Neutrophil (primary cell): ENCODE measurements at regions not wholly inside any gene's neighbourhood (a gene's known extent, or its start where the extent isn't known, plus 50 kb on each side); places are given as distances from the start of the nearest gene placed in this dataset.

Experiments
- H3K27ac ChIP-seq: fragments of 200-600 bp; sonication (generic); 2 replicates; pipeline ENCODE4 v1.5.1; 2016; ENCODE audit warnings: mild to moderate bottlenecking, moderate library complexity
- H3K27me3 ChIP-seq: fragments of 200-600 bp; sonication (generic); 2 replicates; pipeline ENCODE4 v1.6.0; 2016; ENCODE audit warnings: mild to moderate bottlenecking
- H3K36me3 ChIP-seq: fragments of 200-600 bp; sonication (generic); 2 replicates; pipeline ENCODE4 v1.5.1; 2017
- H3K4me1 ChIP-seq, 2 experiments: fragments of 200-600 bp in 1 of 2; sonication (generic) in 1 of 2; 1 replicate in 1 of 2; 2 replicates in 1 of 2; pipeline versions ENCODE4 v1.5.1 to v1.6.1; 2013 to 2016; ENCODE audit warnings: low read depth in 1 of 2, low read length in 1 of 2, mild to moderate bottlenecking in 1 of 2, moderate library complexity in 1 of 2; ENCODE audit not compliant: control insufficient read depth in 1 of 2, insufficient read depth in 1 of 2
- H3K4me3 ChIP-seq, 2 experiments: fragments of 200-600 bp in 1 of 2; sonication (generic) in 1 of 2; 1 replicate in 1 of 2; 2 replicates in 1 of 2; pipeline ENCODE4 v1.5.1; 2013 to 2016; ENCODE audit warnings: low read depth in 1 of 2, low read length in 1 of 2, mild to moderate bottlenecking in 1 of 2, moderate library complexity in 1 of 2
- H3K9me3 ChIP-seq: fragments of 200-600 bp; sonication (generic); 2 replicates; pipeline ENCODE4 v1.5.1; 2016
- TF ChIP-seq, protein P1 (sequence below): fragments of 200-600 bp; sonication (generic); IDR thresholded peaks from 2 replicates; pipeline ENCODE4 v1.5.1; 2016; ENCODE audit warnings: antibody characterized with exemption

DNA sequence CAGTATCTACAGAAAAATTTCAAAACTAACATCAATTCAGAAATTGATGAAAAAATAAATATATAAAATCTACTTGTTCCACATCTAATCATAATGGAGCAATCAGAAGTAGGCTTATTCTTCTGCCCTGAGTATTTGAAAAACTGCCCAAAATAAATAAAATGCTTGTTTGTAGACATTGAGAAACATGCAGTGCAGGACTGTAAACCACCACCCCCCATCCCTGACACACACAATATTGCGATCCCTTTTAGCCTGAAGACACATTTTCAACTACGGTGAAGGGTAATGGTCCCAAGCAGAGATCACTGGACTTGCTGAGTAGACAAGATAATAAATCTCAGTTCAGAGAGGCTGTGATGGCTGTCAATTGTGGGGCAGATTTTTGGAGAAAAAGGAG is 261.5 kb downstream of the C6orf118 start:
- H3K9me3 ChIP-seq = no peaks in the 10 kb centered on the region
- TF ChIP-seq, protein P1, sequence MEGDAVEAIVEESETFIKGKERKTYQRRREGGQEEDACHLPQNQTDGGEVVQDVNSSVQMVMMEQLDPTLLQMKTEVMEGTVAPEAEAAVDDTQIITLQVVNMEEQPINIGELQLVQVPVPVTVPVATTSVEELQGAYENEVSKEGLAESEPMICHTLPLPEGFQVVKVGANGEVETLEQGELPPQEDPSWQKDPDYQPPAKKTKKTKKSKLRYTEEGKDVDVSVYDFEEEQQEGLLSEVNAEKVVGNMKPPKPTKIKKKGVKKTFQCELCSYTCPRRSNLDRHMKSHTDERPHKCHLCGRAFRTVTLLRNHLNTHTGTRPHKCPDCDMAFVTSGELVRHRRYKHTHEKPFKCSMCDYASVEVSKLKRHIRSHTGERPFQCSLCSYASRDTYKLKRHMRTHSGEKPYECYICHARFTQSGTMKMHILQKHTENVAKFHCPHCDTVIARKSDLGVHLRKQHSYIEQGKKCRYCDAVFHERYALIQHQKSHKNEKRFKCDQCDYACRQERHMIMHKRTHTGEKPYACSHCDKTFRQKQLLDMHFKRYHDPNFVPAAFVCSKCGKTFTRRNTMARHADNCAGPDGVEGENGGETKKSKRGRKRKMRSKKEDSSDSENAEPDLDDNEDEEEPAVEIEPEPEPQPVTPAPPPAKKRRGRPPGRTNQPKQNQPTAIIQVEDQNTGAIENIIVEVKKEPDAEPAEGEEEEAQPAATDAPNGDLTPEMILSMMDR = no peak

DNA sequence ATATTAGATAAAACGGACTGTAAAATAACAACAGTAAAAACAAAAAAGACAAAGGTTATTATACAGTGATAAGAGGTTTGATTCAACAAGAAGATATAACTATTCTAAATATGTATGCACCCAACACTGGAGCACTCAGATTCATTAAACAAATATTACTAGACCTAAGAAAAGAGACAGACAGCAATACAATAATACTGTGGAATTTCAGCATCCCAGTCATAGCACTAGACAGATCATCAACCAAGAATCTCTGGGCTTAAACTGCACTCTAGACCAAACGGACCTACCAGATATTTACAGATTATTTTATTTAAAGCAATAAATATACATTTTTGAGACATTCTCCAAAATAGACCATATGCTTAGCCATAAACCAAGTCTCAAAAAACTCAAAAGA is 263.8 kb downstream of the C6orf118 start:
- H3K9me3 ChIP-seq = no peaks in the 10 kb centered on the region
- TF ChIP-seq, protein P1 = no peak
- H3K36me3 ChIP-seq = no peaks in the 10 kb centered on the region
- H3K4me3 ChIP-seq = no peak overlapping the region
- H3K27me3 ChIP-seq = no peaks in the 10 kb centered on the region
- H3K27ac ChIP-seq = no peak overlapping the region
- no peaks in the 10 kb centered on the region for H3K4me1 ChIP-seq

More for the DNA sequence above, 261.5 kb downstream of the C6orf118 start:
- no peaks in the 10 kb centered on the region for H3K36me3 ChIP-seq
- H3K27me3 ChIP-seq = no peaks in the 10 kb centered on the region
- no peaks in the 10 kb centered on the region for H3K4me1 ChIP-seq
- no peak overlapping the region for H3K4me3 ChIP-seq
- H3K27ac ChIP-seq = no peak overlapping the region

DNA sequence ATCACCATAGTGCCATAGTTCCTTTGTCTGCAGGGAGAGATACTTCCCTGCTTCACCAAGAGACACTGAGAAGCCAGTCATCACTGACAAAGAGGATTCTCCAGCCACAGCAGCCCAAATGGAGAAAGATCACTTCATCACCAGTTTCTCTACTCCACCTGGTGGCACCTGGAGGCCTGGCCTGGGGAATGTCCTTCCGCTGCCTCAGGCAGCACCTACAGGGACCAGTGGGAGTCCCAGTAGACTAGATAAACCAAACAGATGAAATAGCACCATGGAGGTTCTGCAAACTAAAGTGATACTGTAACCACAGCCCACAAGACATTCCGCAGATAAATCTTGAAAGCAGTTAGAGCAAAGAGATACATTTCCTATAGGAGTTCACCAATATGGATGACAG is 266.5 kb downstream of the C6orf118 start:
- Histone ChIP-seq H3K4me1 (no peaks in the 10 kb centered on the region), H3K27me3 (no peaks in the 10 kb centered on the region), H3K9me3 (no peaks in the 10 kb centered on the region), H3K27ac (no peak overlapping the region), H3K36me3 (no peaks in the 10 kb centered on the region), H3K4me3 (no peak overlapping the region)
- TF ChIP-seq, protein P1 = no peak

DNA sequence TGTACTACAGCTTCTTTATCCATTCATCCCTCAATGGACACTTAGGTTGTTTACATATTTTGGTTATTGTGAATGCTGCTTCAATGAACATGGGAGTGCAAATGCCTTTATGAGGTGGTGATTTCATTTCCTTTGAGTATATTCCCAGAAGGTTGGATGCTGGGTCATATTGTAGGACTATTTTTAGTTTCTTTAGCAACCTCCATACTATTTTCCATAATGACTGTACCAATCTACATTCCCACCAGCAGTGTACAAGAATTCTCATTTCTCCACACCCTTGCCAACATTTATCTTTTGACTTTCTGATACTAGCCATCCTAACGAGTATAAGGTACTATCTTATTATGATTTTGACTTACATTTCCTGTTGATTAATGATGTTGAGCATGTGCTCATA is 269.0 kb downstream of the C6orf118 start:
- Histone ChIP-seq H3K36me3 (no peaks in the 10 kb centered on the region), H3K9me3 (no peaks in the 10 kb centered on the region), H3K4me1 (no peaks in the 10 kb centered on the region), H3K27me3 (no peaks in the 10 kb centered on the region), H3K4me3 (no peak overlapping the region), H3K27ac (no peak overlapping the region)
- TF ChIP-seq, protein P1 = no peak

DNA sequence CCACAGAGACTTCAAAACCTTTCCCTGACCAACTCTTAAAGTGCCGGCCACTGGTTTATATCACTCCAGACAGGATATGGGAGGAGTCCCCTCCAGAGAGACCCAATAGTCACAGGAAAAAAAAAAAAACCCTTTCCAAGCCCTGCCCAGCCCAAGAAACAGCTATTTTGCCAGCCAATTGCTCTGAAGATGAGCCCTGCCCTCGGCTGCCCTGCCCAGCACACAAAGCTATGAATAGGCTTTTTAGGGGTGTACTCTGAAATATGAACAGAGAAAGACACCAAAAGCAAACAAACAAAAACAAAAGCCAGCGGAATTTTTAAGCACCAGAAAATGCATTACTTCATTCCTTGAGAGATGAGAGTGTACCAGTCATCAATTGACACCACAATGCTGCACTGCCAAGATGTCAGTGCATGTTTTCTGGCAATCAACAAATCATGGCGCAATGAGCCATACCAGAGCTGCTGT is 275.1 kb downstream of the C6orf118 start:
- Histone ChIP-seq H3K27me3 (no peaks in the 10 kb centered on the region), H3K36me3 (no peaks in the 10 kb centered on the region), H3K4me3 (no peak overlapping the region), H3K27ac (no peak overlapping the region), H3K4me1 (no peaks in the 10 kb centered on the region), H3K9me3 (peaks cover 3% of the 10 kb centered on the region)
- TF ChIP-seq, protein P1 = no peak

DNA sequence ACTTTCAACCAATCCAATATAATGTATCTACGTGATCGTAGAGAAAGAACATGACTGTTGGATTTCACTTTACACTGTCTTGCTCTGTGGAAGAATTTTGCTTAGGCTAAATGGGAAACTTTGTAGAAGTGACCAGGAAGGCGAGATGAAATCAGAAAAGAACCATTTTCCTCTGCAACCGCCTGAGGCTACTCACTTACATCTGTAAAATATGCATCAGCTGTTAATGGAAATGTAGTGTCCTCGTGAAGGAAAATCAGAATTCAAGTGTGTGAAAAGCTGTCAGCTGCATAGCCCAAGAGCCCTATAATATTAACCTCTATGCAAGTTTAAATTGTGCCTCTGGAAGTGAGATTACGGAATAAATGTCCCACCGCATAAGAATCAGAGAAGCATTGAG is 277.9 kb downstream of the C6orf118 start:
- Histone ChIP-seq H3K4me3 (no peak overlapping the region), H3K9me3 (peaks cover 3% of the 10 kb centered on the region), H3K4me1 (no peaks in the 10 kb centered on the region), H3K36me3 (no peaks in the 10 kb centered on the region), H3K27me3 (no peaks in the 10 kb centered on the region), H3K27ac (no peak overlapping the region)
- TF ChIP-seq, protein P1 = no peak
